Mesenchymal stem cell (in vitro differentiated cells and primary cell): ENCODE measurements at regions not wholly inside any gene's neighbourhood (a gene's known extent, or its start where the extent isn't known, plus 50 kb on each side); places are given as distances from the start of the nearest gene placed in this dataset.
A peak's percentile ranks its signal among the peaks of the same experiment; 100 is the strongest.

ENCODE experiments used
- DNase-seq: peaks from one replicate; pipeline ENCODE4 v3.0.0-alpha.2; 2013
- H2AFZ ChIP-seq: one replicate; pipeline ENCODE4 v1.6.1; 2013; ENCODE audit warnings: low read depth, mild to moderate bottlenecking, control low read depth, inconsistent platforms, low read length, moderate library complexity
- H2AK5ac ChIP-seq: 2 replicates; pipeline ENCODE4 v1.6.1; 2013; ENCODE audit warnings: low read length, moderate library complexity, mild to moderate bottlenecking, inconsistent platforms; ENCODE audit not compliant: severe bottlenecking
- H2BK120ac ChIP-seq: one replicate; pipeline ENCODE4 v1.6.1; 2013; ENCODE audit warnings: low read depth, mild to moderate bottlenecking, inconsistent platforms, low read length, moderate library complexity
- H2BK12ac ChIP-seq, 2 experiments: one replicate each; pipeline ENCODE4 v1.6.1; 2013; ENCODE audit warnings: inconsistent platforms in 2 of 2, low read length in 2 of 2, mild to moderate bottlenecking in 2 of 2, moderate library complexity in 2 of 2, control low read depth in 1 of 2
- H2BK15ac ChIP-seq: one replicate; pipeline ENCODE4 v1.6.1; 2013; ENCODE audit warnings: mild to moderate bottlenecking, low read depth, inconsistent platforms; ENCODE audit not compliant: poor library complexity, severe bottlenecking
- H2BK5ac ChIP-seq: 2 replicates; pipeline ENCODE4 v1.6.1; 2013; ENCODE audit warnings: low read depth, mild to moderate bottlenecking, low read length, control low read depth, inconsistent platforms; ENCODE audit not compliant: poor library complexity, severe bottlenecking
- H3K14ac ChIP-seq, 2 experiments: one replicate each; pipeline ENCODE4 v1.6.1; 2013; ENCODE audit warnings: inconsistent platforms in 2 of 2, low read length in 2 of 2, control low read depth in 1 of 2, mild to moderate bottlenecking in 1 of 2, moderate library complexity in 1 of 2
- H3K18ac ChIP-seq, 2 experiments: one replicate each; pipeline ENCODE4 v1.6.1; 2013; ENCODE audit warnings: inconsistent platforms in 2 of 2, low read length in 2 of 2, control low read depth in 1 of 2, low read depth in 1 of 2, mild to moderate bottlenecking in 1 of 2
- H3K23ac ChIP-seq, 2 experiments: one replicate each; pipeline ENCODE4 v1.6.1; 2013; ENCODE audit warnings: inconsistent platforms in 2 of 2, low read length in 2 of 2, mild to moderate bottlenecking in 2 of 2, moderate library complexity in 2 of 2, control low read depth in 1 of 2
- H3K27ac ChIP-seq: 2 replicates; pipeline ENCODE4 v1.5.1; 2013; ENCODE audit warnings: mild to moderate bottlenecking, moderate library complexity, low read length, control low read depth, inconsistent platforms; ENCODE audit not compliant: poor library complexity, severe bottlenecking
- H3K27me3 ChIP-seq, 2 experiments: 2 replicates each; pipeline versions ENCODE4 v1.6.1 to v1.7.0; 2013; ENCODE audit warnings: low read length in 2 of 2, mild to moderate bottlenecking in 2 of 2, moderate library complexity in 2 of 2, control low read depth in 1 of 2, inconsistent platforms in 1 of 2; ENCODE audit not compliant: control insufficient read depth in 1 of 2, insufficient read depth in 1 of 2
- H3K36me3 ChIP-seq, 2 experiments: 2 replicates each; pipeline versions ENCODE4 v1.6.1 to v1.7.0; 2013; ENCODE audit warnings: low read length in 2 of 2, control low read depth in 1 of 2, inconsistent platforms in 1 of 2, low read depth in 1 of 2, mild to moderate bottlenecking in 1 of 2; ENCODE audit not compliant: insufficient read depth in 2 of 2, control insufficient read depth in 1 of 2
- H3K4ac ChIP-seq, 2 experiments: one replicate each; pipeline ENCODE4 v1.6.1; 2013; ENCODE audit warnings: inconsistent platforms in 2 of 2, low read length in 2 of 2, mild to moderate bottlenecking in 2 of 2, moderate library complexity in 2 of 2, control low read depth in 1 of 2, low read depth in 1 of 2
- H3K4me1 ChIP-seq: 2 replicates; pipeline ENCODE4 v1.6.1; 2013; ENCODE audit warnings: low read depth, low read length, control low read depth; ENCODE audit not compliant: control insufficient read depth, insufficient read depth
- H3K4me2 ChIP-seq: 2 replicates; pipeline ENCODE4 v1.6.1; 2013; ENCODE audit warnings: low read length, mild to moderate bottlenecking, inconsistent platforms; ENCODE audit not compliant: poor library complexity, severe bottlenecking
- H3K4me3 ChIP-seq, 2 experiments: 2 replicates each; pipeline versions ENCODE4 v1.5.1 to v1.7.0; 2013; ENCODE audit warnings: low read length in 2 of 2, mild to moderate bottlenecking in 2 of 2, control low read depth in 1 of 2, low read depth in 1 of 2; ENCODE audit not compliant: insufficient read depth in 1 of 2
- H3K79me1 ChIP-seq: replicated peaks from 2 replicates; pipeline ENCODE4 v1.6.1; 2013; ENCODE audit warnings: mild to moderate bottlenecking, control low read depth, low read length, inconsistent platforms; ENCODE audit not compliant: poor library complexity, severe bottlenecking
- H3K9ac ChIP-seq: 2 replicates; pipeline ENCODE4 v1.7.0; 2013; ENCODE audit warnings: mild to moderate bottlenecking, low read length, moderate library complexity
- H3K9me3 ChIP-seq: 2 replicates; pipeline ENCODE4 v1.7.0; 2013; ENCODE audit warnings: mild to moderate bottlenecking, low read length; ENCODE audit not compliant: control insufficient read depth
- H4K8ac ChIP-seq: one replicate; pipeline ENCODE4 v1.6.1; 2013; ENCODE audit warnings: inconsistent platforms, mild to moderate bottlenecking, low read length, moderate library complexity
- H4K91ac ChIP-seq: one replicate; pipeline ENCODE4 v1.6.1; 2013; ENCODE audit warnings: mild to moderate bottlenecking, low read length, inconsistent platforms
- WGBS: methylation state at CpG from one replicate; pipeline ENCODE4 v1.1.7; 2013; ENCODE audit warnings: mixed read lengths; 5-methylcytosine and 5-hydroxymethylcytosine counted together

DNA sequence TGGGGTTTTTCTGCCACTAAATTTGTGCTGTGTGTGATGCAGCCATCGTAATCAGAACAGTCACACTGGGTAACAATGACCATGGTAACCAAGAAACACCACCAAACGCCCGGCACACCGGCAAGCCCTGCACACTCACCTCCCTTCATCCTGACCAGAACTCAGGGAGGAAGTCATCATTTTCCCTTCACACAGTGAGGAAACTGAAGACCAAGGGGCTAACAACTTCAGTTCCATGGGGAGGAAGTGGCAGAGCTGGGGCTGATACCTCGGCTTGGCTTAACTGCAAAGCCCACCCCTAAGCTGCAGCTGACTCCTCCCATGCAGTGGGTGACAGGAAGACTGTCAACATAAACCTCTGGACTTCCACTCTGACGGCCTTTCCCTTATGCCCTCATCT lies 69.3 kb upstream of the BCAR3 start:
- Histone ChIP-seq H2BK15ac (peak overlapping the region; percentile 92), H2AFZ (no peak overlapping the region), H3K4me2 (no peak overlapping the region), H3K27ac (no peak overlapping the region), H2BK5ac (no peak overlapping the region), H4K8ac (peak overlapping the region; percentile 38), H4K91ac (no peak overlapping the region), H2BK12ac (peak overlapping the region in 1 of 2 experiments; percentile 25), H3K4me1 (peaks cover 2% of the 10 kb centered on the region), H3K4me3 (no peak overlapping the region), H3K27me3 (no peaks in the 10 kb centered on the region), H2AK5ac (no peak overlapping the region), H3K14ac (no peak overlapping the region), H2BK120ac (no peak overlapping the region), H3K4ac (no peak overlapping the region), H3K9me3 (peaks cover 9% of the 10 kb centered on the region), H3K36me3 (no peaks in the 10 kb centered on the region), H3K9ac (no peak overlapping the region), H3K79me1 (no peaks in the 10 kb centered on the region), H3K18ac (no peak overlapping the region), H3K23ac (no peak overlapping the region)
- 66% methylated on average over 6 of the region's 6 CpGs for WGBS
- no peak for DNase-seq

DNA sequence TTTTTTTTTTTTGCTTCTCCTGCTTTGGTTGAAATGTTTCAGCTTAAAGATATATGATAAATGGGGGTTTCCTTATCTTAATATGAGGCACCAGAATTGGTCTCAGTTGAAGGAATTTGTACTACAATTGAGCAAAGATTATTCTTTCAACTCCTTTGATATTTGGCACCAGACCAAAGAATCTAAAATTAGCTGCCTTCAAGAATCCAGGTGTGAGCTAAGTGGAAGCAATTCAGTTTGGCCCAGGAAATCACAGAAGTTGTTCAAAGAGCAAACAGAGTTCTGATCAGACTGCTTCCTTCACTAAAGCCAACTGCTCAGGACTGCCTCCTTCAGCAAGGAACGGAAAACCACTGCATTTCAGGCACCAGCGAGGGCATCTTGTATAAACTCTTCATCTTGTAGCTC lies 68.3 kb upstream of the BCAR3 start:
- H2BK12ac ChIP-seq = no peak overlapping the region
- H2AFZ ChIP-seq = no peak overlapping the region
- H2AK5ac ChIP-seq = no peak overlapping the region
- no peak overlapping the region for H3K4me2 ChIP-seq
- H3K9ac ChIP-seq = no peak overlapping the region
- H2BK120ac ChIP-seq = no peak overlapping the region
- H2BK5ac ChIP-seq = no peak overlapping the region
- no peak overlapping the region for H3K4ac ChIP-seq
- H4K91ac ChIP-seq = no peak overlapping the region
- H2BK15ac ChIP-seq = no peak overlapping the region
- H3K23ac ChIP-seq = no peak overlapping the region
- H3K27ac ChIP-seq = no peak overlapping the region
- no peaks in the 10 kb centered on the region for H3K27me3 ChIP-seq
- peaks cover 2% of the 10 kb centered on the region for H3K4me1 ChIP-seq
- peaks cover 9% of the 10 kb centered on the region for H3K9me3 ChIP-seq
- no peak overlapping the region for H3K4me3 ChIP-seq
- no peak overlapping the region for H3K18ac ChIP-seq
- H3K79me1 ChIP-seq = no peaks in the 10 kb centered on the region
- no peak overlapping the region for H3K14ac ChIP-seq
- no peak overlapping the region for H4K8ac ChIP-seq
- no peaks in the 10 kb centered on the region for H3K36me3 ChIP-seq
- no peak for DNase-seq
- 63% methylated on average over 2 of the region's 2 CpGs for WGBS

DNA sequence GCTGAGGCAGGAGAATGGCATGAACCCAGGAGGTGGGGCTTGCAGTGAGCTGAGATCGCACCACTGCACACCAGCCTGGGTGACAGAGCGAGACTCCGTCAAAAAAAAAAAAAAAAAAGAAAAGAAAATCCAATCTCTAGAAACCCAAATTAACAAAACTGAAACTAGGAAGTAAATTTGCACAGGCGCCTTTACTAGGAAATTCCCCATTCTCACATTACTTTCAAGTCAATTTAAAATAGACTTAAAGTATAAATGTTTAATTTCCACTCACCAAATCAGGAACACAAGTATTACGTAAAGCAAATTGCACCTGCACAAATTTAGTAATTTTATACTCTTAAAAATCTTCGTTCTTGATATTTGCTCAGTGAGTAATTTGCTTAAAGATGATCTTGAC lies 67.8 kb upstream of the BCAR3 start:
- DNase-seq = no peak
- H4K91ac ChIP-seq = no peak overlapping the region
- H3K9ac ChIP-seq = no peak overlapping the region
- H3K27ac ChIP-seq = no peak overlapping the region
- 70% methylated on average over 2 of the region's 6 CpGs for WGBS
- no peak overlapping the region for H3K4me3 ChIP-seq
- no peaks in the 10 kb centered on the region for H3K36me3 ChIP-seq
- H3K14ac ChIP-seq = no peak overlapping the region
- peaks cover 2% of the 10 kb centered on the region for H3K4me1 ChIP-seq
- H4K8ac ChIP-seq = no peak overlapping the region
- no peak overlapping the region for H2BK5ac ChIP-seq
- no peak overlapping the region for H3K4me2 ChIP-seq
- H3K4ac ChIP-seq = no peak overlapping the region
- no peak overlapping the region for H2BK15ac ChIP-seq
- no peak overlapping the region for H3K23ac ChIP-seq
- no peak overlapping the region for H2BK12ac ChIP-seq
- H2BK120ac ChIP-seq = no peak overlapping the region
- peaks cover 9% of the 10 kb centered on the region for H3K9me3 ChIP-seq
- H3K18ac ChIP-seq = no peak overlapping the region
- no peaks in the 10 kb centered on the region for H3K79me1 ChIP-seq
- H2AK5ac ChIP-seq = no peak overlapping the region
- no peaks in the 10 kb centered on the region for H3K27me3 ChIP-seq
- H2AFZ ChIP-seq = no peak overlapping the region

DNA sequence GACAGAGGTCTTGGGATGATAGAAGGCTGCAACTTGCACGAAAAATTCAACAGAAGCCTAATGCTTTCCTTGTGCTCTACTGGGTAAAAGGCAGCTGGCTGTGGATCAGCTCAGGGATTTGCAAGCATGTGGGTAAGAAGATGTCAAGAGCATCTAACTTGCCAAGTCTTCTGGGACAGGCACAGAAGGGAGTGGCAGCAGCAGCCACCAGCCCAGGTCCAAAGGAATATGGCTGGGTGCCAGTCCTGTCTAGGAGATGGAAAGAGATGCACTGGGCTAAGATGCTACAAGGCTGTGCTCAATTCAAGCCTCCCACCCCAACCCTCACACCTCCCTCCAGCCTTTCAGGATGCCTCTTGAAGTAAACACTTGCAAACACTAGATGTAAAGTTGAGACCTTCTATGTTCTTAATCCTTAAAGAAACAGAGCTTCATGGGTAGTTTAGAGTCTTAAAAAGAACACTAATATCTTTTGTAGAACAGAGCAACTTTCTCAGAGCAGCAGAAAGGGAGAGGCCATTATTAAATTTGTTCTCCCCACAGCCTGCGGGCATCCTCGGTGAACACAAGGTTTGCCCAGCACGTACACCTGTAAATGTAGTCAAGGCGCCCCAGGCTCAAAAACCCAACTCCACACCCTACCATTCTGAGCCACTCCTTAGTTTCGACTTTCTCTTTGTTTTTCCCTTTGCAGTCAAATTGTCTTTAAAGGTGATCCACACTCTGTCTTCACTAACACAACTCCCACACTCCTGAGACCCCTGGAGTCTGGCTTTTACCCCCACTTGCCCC lies 64.6 kb upstream of the BCAR3 start:
- Histone ChIP-seq H3K9ac (no peak overlapping the region), H3K18ac (no peak overlapping the region), H3K4ac (no peak overlapping the region), H3K23ac (no peak overlapping the region), H4K8ac (no peak overlapping the region), H3K4me2 (no peak overlapping the region), H2AK5ac (no peak overlapping the region), H2BK5ac (no peak overlapping the region), H4K91ac (no peak overlapping the region), H2BK12ac (no peak overlapping the region), H2AFZ (no peak overlapping the region), H3K36me3 (no peaks in the 10 kb centered on the region), H3K27me3 (no peaks in the 10 kb centered on the region), H2BK15ac (no peak overlapping the region), H2BK120ac (no peak overlapping the region), H3K27ac (no peak overlapping the region), H3K14ac (no peak overlapping the region), H3K79me1 (no peaks in the 10 kb centered on the region), H3K9me3 (peaks cover 9% of the 10 kb centered on the region), H3K4me1 (no peaks in the 10 kb centered on the region), H3K4me3 (no peak overlapping the region)
- 84% methylated on average over 6 of the region's 6 CpGs for WGBS
- no peak for DNase-seq
